ENCODE measurements at regions not wholly inside any gene's neighbourhood (a gene's known extent, or its start where the extent isn't known, plus 50 kb on each side); places are given as distances from the start of the nearest gene placed in this dataset.

- Histone ChIP-seq H3K9ac (ENCODE audit: low read length) (no peak overlapping the region), H3K27me3 (ENCODE audit: control insufficient read depth, insufficient read depth, low read length) (no peaks in the 10 kb centered on the region), H3K27ac (ENCODE audit: low read depth, low read length) (no peak overlapping the region), H3K36me3 (ENCODE audit: control insufficient read depth, insufficient read depth, low read length) (no peaks in the 10 kb centered on the region), H3K4me3 (ENCODE audit: low read depth, low read length) (no peak overlapping the region), H3K9me3 (ENCODE audit: control insufficient read depth, insufficient read depth, low read depth, low read length) (no peaks in the 10 kb centered on the region), H3K4me1 (ENCODE audit: control insufficient read depth, insufficient read depth, low read length) (no peaks in the 10 kb centered on the region)
Measured at GRCh38 chr21:35491920-35492678, 443.0 kb upstream of the RUNX1 start.

- no peaks in the 10 kb centered on the region for H3K36me3 ChIP-seq (ENCODE audit: control insufficient read depth, insufficient read depth, low read length)
- no peaks in the 10 kb centered on the region for H3K9me3 ChIP-seq (ENCODE audit: control insufficient read depth, insufficient read depth, low read depth, low read length)
- no peaks in the 10 kb centered on the region for H3K27me3 ChIP-seq (ENCODE audit: control insufficient read depth, insufficient read depth, low read length)
- H3K27ac ChIP-seq (ENCODE audit: low read depth, low read length), result no peak overlapping the region
- no peaks in the 10 kb centered on the region for H3K4me1 ChIP-seq (ENCODE audit: control insufficient read depth, insufficient read depth, low read length)
- no peak overlapping the region for H3K4me3 ChIP-seq (ENCODE audit: low read depth, low read length)
- H3K9ac ChIP-seq (ENCODE audit: low read length), result no peak overlapping the region
Measured at GRCh38 chr21:35491114-35491513, 442.0 kb upstream of the RUNX1 start.

GRCh38 chr21:35489389-35489980, 440.4 kb upstream of the RUNX1 start:
- Histone ChIP-seq H3K9me3 (ENCODE audit: control insufficient read depth, insufficient read depth, low read depth, low read length) (no peaks in the 10 kb centered on the region), H3K27ac (ENCODE audit: low read depth, low read length) (no peak overlapping the region), H3K4me1 (ENCODE audit: control insufficient read depth, insufficient read depth, low read length) (no peaks in the 10 kb centered on the region), H3K9ac (ENCODE audit: low read length) (no peak overlapping the region), H3K36me3 (ENCODE audit: control insufficient read depth, insufficient read depth, low read length) (no peaks in the 10 kb centered on the region), H3K4me3 (ENCODE audit: low read depth, low read length) (no peak overlapping the region), H3K27me3 (ENCODE audit: control insufficient read depth, insufficient read depth, low read length) (no peaks in the 10 kb centered on the region)

- H3K9me3 ChIP-seq (ENCODE audit: control insufficient read depth, insufficient read depth, low read depth, low read length), result no peaks in the 10 kb centered on the region
- no peaks in the 10 kb centered on the region for H3K4me1 ChIP-seq (ENCODE audit: control insufficient read depth, insufficient read depth, low read length)
- no peak overlapping the region for H3K4me3 ChIP-seq (ENCODE audit: low read depth, low read length)
- H3K27me3 ChIP-seq (ENCODE audit: control insufficient read depth, insufficient read depth, low read length), result no peaks in the 10 kb centered on the region
- no peak overlapping the region for H3K27ac ChIP-seq (ENCODE audit: low read depth, low read length)
- no peaks in the 10 kb centered on the region for H3K36me3 ChIP-seq (ENCODE audit: control insufficient read depth, insufficient read depth, low read length)
- H3K9ac ChIP-seq (ENCODE audit: low read length), result no peak overlapping the region
Measured at GRCh38 chr21:35488946-35489345, 439.8 kb upstream of the RUNX1 start.

- no peaks in the 10 kb centered on the region for H3K36me3 ChIP-seq (ENCODE audit: control insufficient read depth, insufficient read depth, low read length)
- peaks cover 5% of the 10 kb centered on the region; the same call in 1 of the 2 replicates for H3K9me3 ChIP-seq (ENCODE audit: control insufficient read depth, insufficient read depth, low read depth, low read length)
Measured at GRCh38 chr21:35485364-35485763, 436.3 kb upstream of the RUNX1 start.

GRCh38 chr21:35484851-35485250, 435.7 kb upstream of the RUNX1 start:
- Histone ChIP-seq H3K9ac (ENCODE audit: low read length) (no peak overlapping the region), H3K36me3 (ENCODE audit: control insufficient read depth, insufficient read depth, low read length) (no peaks in the 10 kb centered on the region), H3K4me3 (ENCODE audit: low read depth, low read length) (no peak overlapping the region), H3K9me3 (ENCODE audit: control insufficient read depth, insufficient read depth, low read depth, low read length) (peaks cover 8% of the 10 kb centered on the region), H3K27ac (ENCODE audit: low read depth, low read length) (no peak overlapping the region), H3K27me3 (ENCODE audit: control insufficient read depth, insufficient read depth, low read length) (no peaks in the 10 kb centered on the region), H3K4me1 (ENCODE audit: control insufficient read depth, insufficient read depth, low read length) (no peaks in the 10 kb centered on the region)

More at GRCh38 chr21:35485364-35485763, 436.3 kb upstream of the RUNX1 start:
- H3K4me1 ChIP-seq (ENCODE audit: control insufficient read depth, insufficient read depth, low read length), result no peaks in the 10 kb centered on the region
- no peak overlapping the region for H3K4me3 ChIP-seq (ENCODE audit: low read depth, low read length)
- no peak overlapping the region for H3K9ac ChIP-seq (ENCODE audit: low read length)
- no peaks in the 10 kb centered on the region for H3K27me3 ChIP-seq (ENCODE audit: control insufficient read depth, insufficient read depth, low read length)
- no peak overlapping the region for H3K27ac ChIP-seq (ENCODE audit: low read depth, low read length)

- Histone ChIP-seq H3K9me3 (ENCODE audit: control insufficient read depth, insufficient read depth, low read depth, low read length) (peaks cover 12% of the 10 kb centered on the region), H3K9ac (ENCODE audit: low read length) (no peak overlapping the region), H3K4me3 (ENCODE audit: low read depth, low read length) (no peak overlapping the region), H3K36me3 (ENCODE audit: control insufficient read depth, insufficient read depth, low read length) (no peaks in the 10 kb centered on the region), H3K4me1 (ENCODE audit: control insufficient read depth, insufficient read depth, low read length) (no peaks in the 10 kb centered on the region), H3K27ac (ENCODE audit: low read depth, low read length) (no peak overlapping the region), H3K27me3 (ENCODE audit: control insufficient read depth, insufficient read depth, low read length) (no peaks in the 10 kb centered on the region)
Measured at GRCh38 chr21:35484032-35484431, 434.9 kb upstream of the RUNX1 start.

GRCh38 chr21:35482933-35483662, 434.0 kb upstream of the RUNX1 start:
- no peaks in the 10 kb centered on the region for H3K36me3 ChIP-seq (ENCODE audit: control insufficient read depth, insufficient read depth, low read length)
- no peak overlapping the region for H3K4me3 ChIP-seq (ENCODE audit: low read depth, low read length)
- no peaks in the 10 kb centered on the region for H3K4me1 ChIP-seq (ENCODE audit: control insufficient read depth, insufficient read depth, low read length)

GRCh38 chr21:35482096-35482495, 433.0 kb upstream of the RUNX1 start:
- no peaks in the 10 kb centered on the region for H3K27me3 ChIP-seq (ENCODE audit: control insufficient read depth, insufficient read depth, low read length)
- peaks cover 12% of the 10 kb centered on the region for H3K9me3 ChIP-seq (ENCODE audit: control insufficient read depth, insufficient read depth, low read depth, low read length)
- H3K4me1 ChIP-seq (ENCODE audit: control insufficient read depth, insufficient read depth, low read length), result peaks cover 2% of the 10 kb centered on the region; the same call in 1 of the 2 replicates
- H3K27ac ChIP-seq (ENCODE audit: low read depth, low read length), result no peak overlapping the region
- H3K9ac ChIP-seq (ENCODE audit: low read length), result no peak overlapping the region
- H3K4me3 ChIP-seq (ENCODE audit: low read depth, low read length), result no peak overlapping the region
- no peaks in the 10 kb centered on the region for H3K36me3 ChIP-seq (ENCODE audit: control insufficient read depth, insufficient read depth, low read length)

More at GRCh38 chr21:35482933-35483662, 434.0 kb upstream of the RUNX1 start:
- Histone ChIP-seq H3K27ac (ENCODE audit: low read depth, low read length) (no peak overlapping the region), H3K9ac (ENCODE audit: low read length) (no peak overlapping the region), H3K9me3 (ENCODE audit: control insufficient read depth, insufficient read depth, low read depth, low read length) (peaks cover 12% of the 10 kb centered on the region), H3K27me3 (ENCODE audit: control insufficient read depth, insufficient read depth, low read length) (no peaks in the 10 kb centered on the region)

GRCh38 chr21:35481005-35481404, 431.9 kb upstream of the RUNX1 start:
- Histone ChIP-seq H3K9me3 (ENCODE audit: control insufficient read depth, insufficient read depth, low read depth, low read length) (peaks cover 12% of the 10 kb centered on the region), H3K27me3 (ENCODE audit: control insufficient read depth, insufficient read depth, low read length) (no peaks in the 10 kb centered on the region), H3K9ac (ENCODE audit: low read length) (no peak overlapping the region), H3K4me1 (ENCODE audit: control insufficient read depth, insufficient read depth, low read length) (peaks cover 9% of the 10 kb centered on the region), H3K27ac (ENCODE audit: low read depth, low read length) (no peak overlapping the region), H3K36me3 (ENCODE audit: control insufficient read depth, insufficient read depth, low read length) (no peaks in the 10 kb centered on the region), H3K4me3 (ENCODE audit: low read depth, low read length) (no peak overlapping the region)

GRCh38 chr21:35479529-35479928, 430.4 kb upstream of the RUNX1 start:
- Histone ChIP-seq H3K4me1 (ENCODE audit: control insufficient read depth, insufficient read depth, low read length) (peaks cover 16% of the 10 kb centered on the region), H3K4me3 (ENCODE audit: low read depth, low read length) (no peak overlapping the region), H3K9me3 (ENCODE audit: control insufficient read depth, insufficient read depth, low read depth, low read length) (peaks cover 12% of the 10 kb centered on the region), H3K27me3 (ENCODE audit: control insufficient read depth, insufficient read depth, low read length) (no peaks in the 10 kb centered on the region), H3K36me3 (ENCODE audit: control insufficient read depth, insufficient read depth, low read length) (no peaks in the 10 kb centered on the region), H3K27ac (ENCODE audit: low read depth, low read length) (no peak overlapping the region), H3K9ac (ENCODE audit: low read length) (no peak overlapping the region)
